NCI-H82 (cell line): ENCODE measurements at regions not wholly inside any gene's neighbourhood (a gene's known extent, or its start where the extent isn't known, plus 50 kb on each side); places are given as distances from the start of the nearest gene placed in this dataset.

ENCODE experiments used
- DNase-seq: peaks from one replicate; lab custom pipeline; 2025; lab: John Stamatoyannopoulos, UW

GRCh38 chrX:20472148-20472547 lies 205.4 kb upstream of the RPS6KA3 start:
- DNase-seq: no peak

- no peak for DNase-seq
These were observed 204.8 kb upstream of the RPS6KA3 start for GRCh38 chrX:20471483-20471882.

- DNase-seq: no peak
These were observed 196.8 kb upstream of the RPS6KA3 start for GRCh38 chrX:20463296-20464075.

GRCh38 chrX:20461576-20461975 lies 194.9 kb upstream of the RPS6KA3 start:
- no peak for DNase-seq

- no peak for DNase-seq
These were observed 194.3 kb upstream of the RPS6KA3 start for GRCh38 chrX:20461002-20461401.

GRCh38 chrX:20459410-20460350 lies 193.0 kb upstream of the RPS6KA3 start:
- DNase-seq: no peak

GRCh38 chrX:20456971-20457370 lies 190.3 kb upstream of the RPS6KA3 start:
- DNase-seq: no peak

- DNase-seq: no peak
These were observed 188.3 kb upstream of the RPS6KA3 start for GRCh38 chrX:20455001-20455400.

GRCh38 chrX:20454117-20454516 lies 187.4 kb upstream of the RPS6KA3 start:
- no peak for DNase-seq

- no peak for DNase-seq
These were observed 185.8 kb upstream of the RPS6KA3 start for GRCh38 chrX:20452487-20452886.

GRCh38 chrX:20451929-20452328 lies 185.2 kb upstream of the RPS6KA3 start:
- DNase-seq: peak; percentile 66

- DNase-seq: no peak
These were observed 178.4 kb upstream of the RPS6KA3 start for GRCh38 chrX:20445109-20445508.

- DNase-seq: peak; percentile 91
These were observed 175.9 kb upstream of the RPS6KA3 start for GRCh38 chrX:20442597-20442996.

GRCh38 chrX:20441123-20441522 lies 174.4 kb upstream of the RPS6KA3 start:
- no peak for DNase-seq

- DNase-seq: no peak
These were observed 172.3 kb upstream of the RPS6KA3 start for GRCh38 chrX:20438871-20439526.

GRCh38 chrX:20437683-20438082 lies 171.0 kb upstream of the RPS6KA3 start:
- no peak for DNase-seq

- DNase-seq: no peak
These were observed 169.2 kb upstream of the RPS6KA3 start for GRCh38 chrX:20435913-20436312.

- no peak for DNase-seq
These were observed 168.3 kb upstream of the RPS6KA3 start for GRCh38 chrX:20434986-20435385.

- DNase-seq: no peak
These were observed 166.7 kb upstream of the RPS6KA3 start for GRCh38 chrX:20433388-20433775.

- no peak for DNase-seq
These were observed 166.2 kb upstream of the RPS6KA3 start for GRCh38 chrX:20432746-20433387.

- no peak for DNase-seq
These were observed 165.3 kb upstream of the RPS6KA3 start for GRCh38 chrX:20432048-20432447.

- peak; percentile 76 for DNase-seq
These were observed 164.8 kb upstream of the RPS6KA3 start for GRCh38 chrX:20431486-20431885.
